ENCODE measurements at regions not wholly inside any gene's neighbourhood (a gene's known extent, or its start where the extent isn't known, plus 50 kb on each side); places are given as distances from the start of the nearest gene placed in this dataset.

- H4K20me1 ChIP-seq (replicated peaks; ENCODE audit: control insufficient read depth, insufficient read depth, low read length), result no peaks in the 10 kb centered on the region
- H3K9ac ChIP-seq (ENCODE audit: insufficient read depth in 1 of 2, low read depth in 2 of 2, low read length in 2 of 2), result no peak overlapping the region
- no peak overlapping the region for H3K4me2 ChIP-seq (ENCODE audit: insufficient read depth, low read length)
- H3K79me2 ChIP-seq (ENCODE audit: control insufficient read depth, insufficient read depth, low read length), result no peaks in the 10 kb centered on the region
- DNase-seq (ENCODE audit: extremely low read depth in 1 of 4, low spot score in 3 of 4) (no peak), FAIRE-seq (no peak), ATAC-seq (no peak)
- no peak overlapping the region for H3K27ac ChIP-seq (ENCODE audit: extremely low read depth, low read depth, low read length)
- no peaks in the 10 kb centered on the region for H3K4me1 ChIP-seq (replicated peaks in 1 of 2; ENCODE audit: control insufficient read depth in 2 of 2, insufficient read depth in 2 of 2, low read length in 2 of 2)
- WGBS (ENCODE audit: insufficient coverage, low coverage, missing lambda C conversion rate), result 18% methylated on average over 2 of the region's 2 CpGs
- TF ChIP-seq, protein P1, sequence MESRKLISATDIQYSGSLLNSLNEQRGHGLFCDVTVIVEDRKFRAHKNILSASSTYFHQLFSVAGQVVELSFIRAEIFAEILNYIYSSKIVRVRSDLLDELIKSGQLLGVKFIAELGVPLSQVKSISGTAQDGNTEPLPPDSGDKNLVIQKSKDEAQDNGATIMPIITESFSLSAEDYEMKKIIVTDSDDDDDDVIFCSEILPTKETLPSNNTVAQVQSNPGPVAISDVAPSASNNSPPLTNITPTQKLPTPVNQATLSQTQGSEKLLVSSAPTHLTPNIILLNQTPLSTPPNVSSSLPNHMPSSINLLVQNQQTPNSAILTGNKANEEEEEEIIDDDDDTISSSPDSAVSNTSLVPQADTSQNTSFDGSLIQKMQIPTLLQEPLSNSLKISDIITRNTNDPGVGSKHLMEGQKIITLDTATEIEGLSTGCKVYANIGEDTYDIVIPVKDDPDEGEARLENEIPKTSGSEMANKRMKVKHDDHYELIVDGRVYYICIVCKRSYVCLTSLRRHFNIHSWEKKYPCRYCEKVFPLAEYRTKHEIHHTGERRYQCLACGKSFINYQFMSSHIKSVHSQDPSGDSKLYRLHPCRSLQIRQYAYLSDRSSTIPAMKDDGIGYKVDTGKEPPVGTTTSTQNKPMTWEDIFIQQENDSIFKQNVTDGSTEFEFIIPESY (CRISPR knock-in tag; IDR thresholded peaks at IDR 0.05), result no peak
- TF ChIP-seq ERF (CRISPR knock-in tag; IDR thresholded peaks at IDR 0.05) (no peak), ZFP1 (CRISPR knock-in tag; IDR thresholded peaks at IDR 0.05) (no peak), GABPB1 (CRISPR knock-in tag; IDR thresholded peaks at IDR 0.05) (no peak), NCOA6 (IDR thresholded peaks at IDR 0.05) (no peak), CBX1 (IDR thresholded peaks at IDR 0.05; ENCODE audit: low read depth) (no peak), ELF2 (CRISPR knock-in tag; IDR thresholded peaks at IDR 0.05) (no peak), POLR2AphosphoS2 (IDR thresholded peaks at IDR 0.05; ENCODE audit: low read length) (no peak), ZNF830 (CRISPR knock-in tag; IDR thresholded peaks at IDR 0.05) (no peak), PCBP2 (IDR thresholded peaks at IDR 0.05; ENCODE audit: low read depth, low read length, poor library complexity, severe bottlenecking) (no peak)
- TF ChIP-seq, protein P2, sequence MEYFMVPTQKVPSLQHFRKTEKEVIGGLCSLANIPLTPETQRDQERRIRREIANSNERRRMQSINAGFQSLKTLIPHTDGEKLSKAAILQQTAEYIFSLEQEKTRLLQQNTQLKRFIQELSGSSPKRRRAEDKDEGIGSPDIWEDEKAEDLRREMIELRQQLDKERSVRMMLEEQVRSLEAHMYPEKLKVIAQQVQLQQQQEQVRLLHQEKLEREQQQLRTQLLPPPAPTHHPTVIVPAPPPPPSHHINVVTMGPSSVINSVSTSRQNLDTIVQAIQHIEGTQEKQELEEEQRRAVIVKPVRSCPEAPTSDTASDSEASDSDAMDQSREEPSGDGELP (CRISPR knock-in tag; IDR thresholded peaks at IDR 0.05; ENCODE audit: borderline replicate concordance), result no peak
- TF ChIP-seq, protein P3, sequence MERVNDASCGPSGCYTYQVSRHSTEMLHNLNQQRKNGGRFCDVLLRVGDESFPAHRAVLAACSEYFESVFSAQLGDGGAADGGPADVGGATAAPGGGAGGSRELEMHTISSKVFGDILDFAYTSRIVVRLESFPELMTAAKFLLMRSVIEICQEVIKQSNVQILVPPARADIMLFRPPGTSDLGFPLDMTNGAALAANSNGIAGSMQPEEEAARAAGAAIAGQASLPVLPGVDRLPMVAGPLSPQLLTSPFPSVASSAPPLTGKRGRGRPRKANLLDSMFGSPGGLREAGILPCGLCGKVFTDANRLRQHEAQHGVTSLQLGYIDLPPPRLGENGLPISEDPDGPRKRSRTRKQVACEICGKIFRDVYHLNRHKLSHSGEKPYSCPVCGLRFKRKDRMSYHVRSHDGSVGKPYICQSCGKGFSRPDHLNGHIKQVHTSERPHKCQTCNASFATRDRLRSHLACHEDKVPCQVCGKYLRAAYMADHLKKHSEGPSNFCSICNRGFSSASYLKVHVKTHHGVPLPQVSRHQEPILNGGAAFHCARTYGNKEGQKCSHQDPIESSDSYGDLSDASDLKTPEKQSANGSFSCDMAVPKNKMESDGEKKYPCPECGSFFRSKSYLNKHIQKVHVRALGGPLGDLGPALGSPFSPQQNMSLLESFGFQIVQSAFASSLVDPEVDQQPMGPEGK (CRISPR knock-in tag; IDR thresholded peaks at IDR 0.05; ENCODE audit: borderline replicate concordance), result no peak
- intact Hi-C loops (cut with micrococcal nuclease) (no loop called here), in situ Hi-C loops (cut with MboI) (no loop called here)
- no peaks in the 10 kb centered on the region for H3K9me3 ChIP-seq (replicated peaks; ENCODE audit: control insufficient read depth, insufficient read depth, low read depth, low read length)
- no peak overlapping the region for H3K4me3 ChIP-seq
- no peaks in the 10 kb centered on the region for H3K27me3 ChIP-seq (ENCODE audit: control insufficient read depth in 2 of 2, insufficient read depth in 2 of 2, low read length in 2 of 2)
- H3K9me1 ChIP-seq (ENCODE audit: control insufficient read depth, insufficient read depth, low read length), result no peaks in the 10 kb centered on the region
- H3K36me3 ChIP-seq (ENCODE audit: control insufficient read depth, insufficient read depth, low read length), result no peaks in the 10 kb centered on the region
- no peak overlapping the region for H2AFZ ChIP-seq (ENCODE audit: low read depth, low read length)
- CTCF ChIA-PET (ENCODE audit: low intra/inter-chr PET ratio), result no interaction called here
- POLR2A ChIA-PET, result no interaction called here
- no TSS peak for BruUV-seq (replicated peaks)
Measured at GRCh38 chr2:196422361-196422760, 217.2 kb upstream of the CCDC150 start.
